Loucy (cell line): ENCODE measurements at regions not wholly inside any gene's neighbourhood (a gene's known extent, or its start where the extent isn't known, plus 50 kb on each side); places are given as distances from the start of the nearest gene placed in this dataset.

ENCODE experiments used
- EZH2phosphoT487 ChIP-seq: fragments of 200-600 bp; IDR thresholded peaks from 2 replicates; pipeline ENCODE4 v1.6.1; 2018; ENCODE audit warnings: antibody characterized with exemption, mild to moderate bottlenecking, moderate library complexity, borderline replicate concordance
- TF ChIP-seq, protein P1 (sequence below): fragments of 200-600 bp; sonication (generic); conservative IDR thresholded peaks from 2 replicates; pipeline ENCODE4 v1.5.1; 2014; ENCODE audit warnings: mild to moderate bottlenecking, antibody characterized with exemption, low read length

DNA sequence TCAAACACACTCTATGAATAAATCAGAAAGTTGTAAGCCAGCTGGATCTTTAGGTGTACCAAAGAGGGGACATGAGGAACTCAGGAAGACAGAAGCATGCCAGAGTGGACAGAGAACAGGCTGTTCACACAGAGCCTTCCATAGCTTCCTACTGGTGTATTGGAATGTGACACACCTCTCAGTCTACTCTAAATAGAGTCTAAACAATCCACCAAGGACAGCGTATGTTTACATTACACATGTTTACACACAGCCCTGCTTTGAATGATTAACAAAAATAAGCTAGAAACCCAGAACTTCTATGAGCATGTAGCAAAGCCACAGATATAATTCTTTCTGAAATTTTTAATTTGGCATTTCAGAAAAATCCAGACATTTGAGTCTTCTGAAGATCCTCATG is 1279.0 kb upstream of the CDH8 start:
- TF ChIP-seq EZH2phosphoT487 = no peak
- TF ChIP-seq, protein P1, sequence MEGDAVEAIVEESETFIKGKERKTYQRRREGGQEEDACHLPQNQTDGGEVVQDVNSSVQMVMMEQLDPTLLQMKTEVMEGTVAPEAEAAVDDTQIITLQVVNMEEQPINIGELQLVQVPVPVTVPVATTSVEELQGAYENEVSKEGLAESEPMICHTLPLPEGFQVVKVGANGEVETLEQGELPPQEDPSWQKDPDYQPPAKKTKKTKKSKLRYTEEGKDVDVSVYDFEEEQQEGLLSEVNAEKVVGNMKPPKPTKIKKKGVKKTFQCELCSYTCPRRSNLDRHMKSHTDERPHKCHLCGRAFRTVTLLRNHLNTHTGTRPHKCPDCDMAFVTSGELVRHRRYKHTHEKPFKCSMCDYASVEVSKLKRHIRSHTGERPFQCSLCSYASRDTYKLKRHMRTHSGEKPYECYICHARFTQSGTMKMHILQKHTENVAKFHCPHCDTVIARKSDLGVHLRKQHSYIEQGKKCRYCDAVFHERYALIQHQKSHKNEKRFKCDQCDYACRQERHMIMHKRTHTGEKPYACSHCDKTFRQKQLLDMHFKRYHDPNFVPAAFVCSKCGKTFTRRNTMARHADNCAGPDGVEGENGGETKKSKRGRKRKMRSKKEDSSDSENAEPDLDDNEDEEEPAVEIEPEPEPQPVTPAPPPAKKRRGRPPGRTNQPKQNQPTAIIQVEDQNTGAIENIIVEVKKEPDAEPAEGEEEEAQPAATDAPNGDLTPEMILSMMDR = no peak
